HepG2 (cell line): ENCODE measurements at regions not wholly inside any gene's neighbourhood (a gene's known extent, or its start where the extent isn't known, plus 50 kb on each side); places are given as distances from the start of the nearest gene placed in this dataset.

Experiments used
- ATAC-seq: fragments of 200-7000 bp; cut with Tn5 transposase; 3 replicates; pipeline ENCODE4 v1.9.1; 2020; ENCODE audit warnings: mild to moderate bottlenecking, moderate library complexity
- BruUV-seq: library from RNA; stranded (reverse); fragments of 400-500 nt; replicated peaks from 2 replicates; lab custom pipeline; 2021; lab: Mats Ljungman, UMichigan
- CTCF ChIA-PET: fragments of 300-600 bp; formaldehyde crosslinking; extraction: SDS; loops from one replicate; lab custom pipeline; 2021; ENCODE audit warnings: low total read pairs, inconsistent platforms, low intra/inter-chr PET ratio; lab: Yijun Ruan, JAX
- POLR2A ChIA-PET: fragments of 350-600 bp; sonication (Branson Sonifier 250); formaldehyde crosslinking; loops from one replicate; lab custom pipeline; 2020; ENCODE audit warnings: antibody characterized with exemption, inconsistent platforms; lab: Yijun Ruan, JAX
- DNase-seq: peaks from one replicate; pipeline ENCODE4 v3.0.0-alpha.2; 2015; ENCODE audit warnings: low spot score
- FAIRE-seq: peaks from 3 replicates; lab custom pipeline; 2011; peaks lifted over from hg19 to GRCh38; lab: Jason Lieb, UNC
- H2AFZ ChIP-seq: one replicate; pipeline ENCODE4 v1.6.1; 2011; ENCODE audit warnings: low read length, inconsistent platforms
- H3K27ac ChIP-seq: fragments of 300-600 bp; 3 replicates; pipeline ENCODE4 v1.8.0; 2011; ENCODE audit warnings: mixed run types, mild to moderate bottlenecking, mixed read lengths, low read length, inconsistent platforms; ENCODE audit not compliant: insufficient read depth; ENCODE audit errors: extremely low read length
- H3K27me3 ChIP-seq, 2 experiments: fragments of 200-600 bp in 1 of 2; 2 replicates in 1 of 2; 3 replicates in 1 of 2; pipeline versions ENCODE4 v1.6.0 to v1.8.0; 2011; ENCODE audit warnings: low read length in 2 of 2, mild to moderate bottlenecking in 2 of 2, moderate library complexity in 2 of 2, inconsistent platforms in 1 of 2; ENCODE audit not compliant: insufficient read depth in 2 of 2, control insufficient read depth in 1 of 2
- H3K36me3 ChIP-seq, 2 experiments: fragments of 200-600 bp in 1 of 2; replicated peaks in 1 of 2; 2 replicates in 1 of 2; 3 replicates in 1 of 2; pipeline versions ENCODE4 v1.5.1 to v1.8.0; 2011; ENCODE audit warnings: low read length in 2 of 2, inconsistent platforms in 1 of 2; ENCODE audit not compliant: insufficient read depth in 2 of 2, control insufficient read depth in 1 of 2
- H3K4me1 ChIP-seq: 2 replicates; pipeline ENCODE4 v1.5.1; 2012; ENCODE audit warnings: low read length, inconsistent platforms; ENCODE audit not compliant: insufficient read depth
- H3K4me2 ChIP-seq: 2 replicates; pipeline ENCODE4 v1.6.0; 2011; ENCODE audit warnings: low read depth, low read length, inconsistent platforms
- H3K4me3 ChIP-seq, 3 experiments: fragments of 200-600 bp in 1 of 3; sonication (generic), shearing (Covaris generic) in 1 of 3; replicated peaks in 1 of 3; 2 replicates each; pipeline ENCODE4 v1.5.1; 2011 to 2016; ENCODE audit warnings: low read length in 3 of 3, inconsistent platforms in 2 of 3, low read depth in 2 of 3, mild to moderate bottlenecking in 2 of 3, control low read depth in 1 of 3, mixed read lengths in 1 of 3; ENCODE audit not compliant: insufficient read depth in 1 of 3
- H3K79me2 ChIP-seq: one replicate; pipeline ENCODE4 v1.6.1; 2011; ENCODE audit warnings: low read length, inconsistent platforms; ENCODE audit not compliant: insufficient read depth
- H3K9ac ChIP-seq: 2 replicates; pipeline ENCODE4 v1.6.0; 2011; ENCODE audit warnings: mild to moderate bottlenecking, low read depth, low read length, inconsistent platforms; ENCODE audit not compliant: insufficient read depth
- H3K9me3 ChIP-seq: 2 replicates; pipeline ENCODE4 v1.5.1; 2012; ENCODE audit warnings: mild to moderate bottlenecking, low read length
- H4K20me1 ChIP-seq: 2 replicates; pipeline ENCODE4 v1.6.0; 2011; ENCODE audit warnings: inconsistent platforms, mild to moderate bottlenecking, low read length, moderate library complexity; ENCODE audit not compliant: insufficient read depth
- BCL6 ChIP-seq: IDR thresholded peaks from 2 replicates; pipeline ENCODE4 v1.6.1; 2016; ENCODE audit warnings: missing genetic modification reagents, missing compliant biosample characterization
- DNMT3B ChIP-seq: conservative IDR thresholded peaks from 2 replicates; pipeline ENCODE4 v1.6.1; 2016; ENCODE audit warnings: missing biosample characterization, control low read depth
- DZIP1 ChIP-seq: sonication (generic); formaldehyde crosslinking; IDR thresholded peaks from 2 replicates; pipeline ENCODE4 v1.5.0; 2020; ENCODE audit warnings: mild to moderate bottlenecking, missing genetic modification reagents
- HDAC6 ChIP-seq: fragments of 200-600 bp; sonication (generic); IDR thresholded peaks from 2 replicates; pipeline ENCODE4 v1.7.0; 2017; ENCODE audit warnings: mild to moderate bottlenecking, antibody characterized with exemption, low read length, low read depth
- HOMEZ ChIP-seq: IDR thresholded peaks from 2 replicates; pipeline ENCODE4 v1.6.1; 2016; ENCODE audit warnings: low read depth
- JDP2 ChIP-seq: sonication (generic); formaldehyde crosslinking; IDR thresholded peaks from 2 replicates; pipeline ENCODE4 v1.8.1; 2022; ENCODE audit warnings: missing genetic modification reagents, borderline replicate concordance
- POGK ChIP-seq: sonication (generic); formaldehyde crosslinking; conservative IDR thresholded peaks from 2 replicates; pipeline ENCODE4 v1.8.0; 2022; ENCODE audit warnings: mild to moderate bottlenecking, moderate library complexity, missing genetic modification reagents
- RBFOX2 ChIP-seq: fragments of 200-400 bp; formaldehyde crosslinking; IDR thresholded peaks from 2 replicates; pipeline ENCODE4 v1.6.1; 2017; ENCODE audit warnings: low read depth, mild to moderate bottlenecking, low read length
- RFXAP ChIP-seq: sonication (generic); formaldehyde crosslinking; IDR thresholded peaks from 2 replicates; pipeline ENCODE4 v1.4.0; 2020; ENCODE audit warnings: missing genetic modification reagents, borderline replicate concordance
- TCF7L2 ChIP-seq: IDR thresholded peaks from 2 replicates; pipeline ENCODE4 v1.6.1; 2011; ENCODE audit warnings: mild to moderate bottlenecking, low read depth, low read length, moderate library complexity
- ZIK1 ChIP-seq: sonication (generic); formaldehyde crosslinking; IDR thresholded peaks from 2 replicates; pipeline ENCODE4 v1.5.0; 2020; ENCODE audit warnings: mild to moderate bottlenecking, low read depth, missing genetic modification reagents, borderline replicate concordance
- ZNF160 ChIP-seq: sonication (generic); formaldehyde crosslinking; IDR thresholded peaks from 2 replicates; pipeline ENCODE4 v1.8.0; 2022; ENCODE audit warnings: mild to moderate bottlenecking, inconsistent platforms, missing genetic modification reagents
- ZNF496 ChIP-seq: sonication (generic); formaldehyde crosslinking; IDR thresholded peaks from 2 replicates; pipeline ENCODE4 v1.8.1; 2023; ENCODE audit warnings: mild to moderate bottlenecking, moderate library complexity, missing genetic modification reagents; ENCODE audit not compliant: insufficient replicate concordance
- ZNF513 ChIP-seq: sonication (generic); formaldehyde crosslinking; conservative IDR thresholded peaks from 2 replicates; pipeline ENCODE4 v1.5.0; 2020; ENCODE audit warnings: missing genetic modification reagents
- ZNF589 ChIP-seq: sonication (generic); formaldehyde crosslinking; conservative IDR thresholded peaks from 2 replicates; pipeline ENCODE4 v1.8.0; 2022; ENCODE audit warnings: mild to moderate bottlenecking, moderate library complexity, missing genetic modification reagents
- ZNF720 ChIP-seq: sonication (generic); formaldehyde crosslinking; IDR thresholded peaks from 2 replicates; pipeline ENCODE4 v1.4.0; 2020; ENCODE audit warnings: missing genetic modification reagents
- ZNF841 ChIP-seq: sonication (generic); formaldehyde crosslinking; IDR thresholded peaks from 2 replicates; pipeline ENCODE4 v1.8.1; 2023; ENCODE audit warnings: missing genetic modification reagents, borderline replicate concordance
- WGBS: methylation state at CpG from one replicate; pipeline ENCODE4 v1.1.6; 2017; ENCODE audit warnings: low lambda C conversion rate; 5-methylcytosine and 5-hydroxymethylcytosine counted together
- in situ Hi-C: cut with HindIII; loops from 2 replicates; pipeline ENCODE4 v1.10.0; 2017; ENCODE audit warnings: low pct_unique_long_range_greater_than_20kb; ENCODE audit not compliant: extremely low pct_ligation_motif_present
- intact Hi-C: fragments of 100-400 bp; cut with micrococcal nuclease; formaldehyde crosslinking; loops from one replicate; pipeline ENCODE4 v1.10.0; 2022; ENCODE audit not compliant: unreplicated experiment

- WGBS: 82% methylated on average over 12 of the region's 14 CpGs
- H4K20me1 ChIP-seq: no peaks in the 10 kb centered on the region
- no peak for TF ChIP-seq ZNF841 (CRISPR knock-in tag)
- TF ChIP-seq ZIK1 (CRISPR knock-in tag): no peak
- TF ChIP-seq RFXAP: no peak
- no peak for TF ChIP-seq HDAC6
- no peak for TF ChIP-seq ZNF513 (CRISPR knock-in tag)
- TF ChIP-seq ZNF496: no peak
- no peak for TF ChIP-seq JDP2
- TF ChIP-seq POGK (CRISPR knock-in tag): no peak
- TF ChIP-seq BCL6 (CRISPR knock-in tag): no peak
- no peak for TF ChIP-seq ZNF589 (CRISPR knock-in tag)
- no peak for TF ChIP-seq ZNF160 (CRISPR knock-in tag)
- no peak for TF ChIP-seq TCF7L2
- no peak for TF ChIP-seq HOMEZ (CRISPR knock-in tag)
- TF ChIP-seq DNMT3B: no peak
- TF ChIP-seq ZNF720: no peak
- no peak for TF ChIP-seq RBFOX2
- no peak for TF ChIP-seq DZIP1 (CRISPR knock-in tag)
Observed at GRCh38 chr21:43295066-43295958, 126.5 kb downstream of the CRYAA start.

More at GRCh38 chr21:43295066-43295958, 126.5 kb downstream of the CRYAA start:
- in situ Hi-C loops: no loop called here
- no peak for FAIRE-seq
- POLR2A ChIA-PET: no interaction called here
- Histone ChIP-seq H3K27me3 (no peaks in the 10 kb centered on the region; a peak in 1 of 5 replicates), H3K4me1 (peaks cover 83% of the 10 kb centered on the region), H3K27ac (no peak overlapping the region), H3K9ac (no peak overlapping the region), H3K4me3 (no peak overlapping the region), H3K4me2 (no peak overlapping the region), H3K9me3 (peaks cover 5% of the 10 kb centered on the region; the same call in 1 of the 2 replicates), H2AFZ (no peak overlapping the region), H3K36me3 (no peaks in the 10 kb centered on the region), H3K79me2 (no peaks in the 10 kb centered on the region)
- DNase-seq: no peak
- intact Hi-C loops: no loop called here
- BruUV-seq: no TSS peak
- ATAC-seq: no peak
- CTCF ChIA-PET: no interaction called here
